ENCODE measurements at regions not wholly inside any gene's neighbourhood (a gene's known extent, or its start where the extent isn't known, plus 50 kb on each side); places are given as distances from the start of the nearest gene placed in this dataset.

- TF ChIP-seq SP1 (IDR thresholded peaks at IDR 0.05) (no peak), HDGF (IDR thresholded peaks at IDR 0.05; ENCODE audit: borderline replicate concordance) (no peak), BHLHE40 (IDR thresholded peaks at IDR 0.05; ENCODE audit: borderline replicate concordance) (no peak), FOXM1 (IDR thresholded peaks at IDR 0.05; ENCODE audit: borderline replicate concordance) (no peak), ELF4 (IDR thresholded peaks at IDR 0.05) (no peak), LEF1 (IDR thresholded peaks at IDR 0.05; ENCODE audit: borderline replicate concordance) (no peak), FOXK2 (IDR thresholded peaks at IDR 0.05) (no peak), L3MBTL2 (conservative IDR thresholded peaks at IDR 0.05) (no peak), SUZ12 (IDR thresholded peaks at IDR 0.05) (no peak)
Observed at GRCh38 chr2:14577843-14578242, 54.7 kb upstream of the LRATD1 start.

Measured in HEK293T (cell line).